GM23248 (cell line): ENCODE measurements at regions not wholly inside any gene's neighbourhood (a gene's known extent, or its start where the extent isn't known, plus 50 kb on each side); places are given as distances from the start of the nearest gene placed in this dataset.

Source experiments
- EZH2 ChIP-seq: fragments of 200-600 bp; sonication (generic); IDR thresholded peaks from 2 replicates; pipeline ENCODE4 v1.6.1; 2018; ENCODE audit warnings: antibody characterized with exemption, mild to moderate bottlenecking; ENCODE audit not compliant: insufficient read depth, poor library complexity, severe bottlenecking
- EZH2phosphoT487 ChIP-seq: fragments of 200-600 bp; sonication (generic); IDR thresholded peaks from 2 replicates; pipeline ENCODE4 v1.6.1; 2018; ENCODE audit warnings: antibody characterized with exemption, moderate library complexity, mild to moderate bottlenecking, low read depth; ENCODE audit not compliant: insufficient read depth

- TF ChIP-seq EZH2 (no peak), EZH2phosphoT487 (no peak)
These were observed 265.1 kb upstream of the CEP162 start for GRCh38 chr6:84492241-84493165.
